ENCODE measurements at regions not wholly inside any gene's neighbourhood (a gene's known extent, or its start where the extent isn't known, plus 50 kb on each side); places are given as distances from the start of the nearest gene placed in this dataset.

- intact Hi-C loops (cut with DNase I, micrococcal nuclease), result no loop called here
- no peak for TF ChIP-seq CTCF (IDR thresholded peaks at IDR 0.05)
- no peak for ATAC-seq
Measured at GRCh38 chr16:75983296-75983695, 257.0 kb upstream of the CPHXL start.

DNA sequence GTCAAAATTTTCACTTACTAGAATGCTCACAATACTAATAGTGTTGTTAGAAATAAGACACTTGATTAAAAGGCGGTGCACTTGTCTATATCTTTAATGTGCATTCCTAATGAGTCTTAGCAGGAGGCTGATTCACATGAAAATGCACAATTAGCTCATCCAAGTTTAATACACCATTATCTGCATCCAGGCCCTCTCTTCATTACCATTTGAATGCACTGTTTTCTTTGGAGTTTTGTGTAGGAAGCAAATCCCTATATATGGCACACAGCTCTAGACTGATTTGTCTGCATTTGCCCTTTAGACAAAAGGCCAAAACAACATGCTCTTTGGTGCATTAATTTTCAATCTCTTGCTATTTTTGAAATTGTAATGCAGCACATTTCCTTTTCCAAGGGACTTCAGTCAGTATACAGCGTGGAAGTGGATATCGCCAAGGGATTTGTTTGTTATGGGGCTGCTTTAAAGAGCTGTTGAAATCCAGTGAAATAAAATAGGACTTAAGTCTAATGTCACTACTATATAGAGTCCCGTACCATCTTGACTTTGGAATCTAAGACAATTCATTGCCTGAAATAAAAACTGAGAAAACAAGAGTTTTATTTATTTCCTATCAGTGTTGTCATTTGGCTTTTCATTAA is 257.6 kb upstream of the CPHXL start:
- DNase-seq, result no peak
- Histone ChIP-seq H3K9me3 (no peaks in the 10 kb centered on the region), H3K36me3 (ENCODE audit: low read depth) (no peaks in the 10 kb centered on the region), H3K4me1 (ENCODE audit: low read depth) (no peaks in the 10 kb centered on the region), H3K4me3 (no peak overlapping the region)
- TF ChIP-seq CTCF (IDR thresholded peaks at IDR 0.05), result no peak
- ATAC-seq, result no peak
- intact Hi-C loops (cut with DNase I, micrococcal nuclease), result no loop called here

More at GRCh38 chr16:75983296-75983695, 257.0 kb upstream of the CPHXL start:
- H3K9me3 ChIP-seq, result no peaks in the 10 kb centered on the region
- H3K4me3 ChIP-seq, result no peak overlapping the region
- DNase-seq, result no peak
- no peaks in the 10 kb centered on the region for H3K36me3 ChIP-seq (ENCODE audit: low read depth)
- no peaks in the 10 kb centered on the region for H3K4me1 ChIP-seq (ENCODE audit: low read depth)

DNA sequence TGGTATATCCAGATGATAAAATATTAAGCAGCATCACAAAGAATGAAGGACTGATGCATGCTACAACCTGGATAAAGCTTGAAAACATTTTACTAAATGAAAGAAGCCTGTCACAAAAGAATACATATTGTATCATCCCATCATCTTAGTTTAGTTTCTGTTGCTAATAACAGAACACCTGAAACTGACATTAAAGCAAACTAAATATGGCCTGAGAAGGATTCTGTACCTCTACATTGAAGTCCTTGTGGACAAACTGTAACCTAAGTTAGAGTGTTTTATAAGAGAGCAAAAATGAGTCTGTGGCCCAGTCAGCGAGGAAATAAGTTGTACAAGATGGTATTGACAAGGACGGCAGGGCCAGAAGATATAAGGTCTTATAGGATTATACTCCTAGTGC is 261.0 kb upstream of the CPHXL start:
- no peak for TF ChIP-seq CTCF (IDR thresholded peaks at IDR 0.05)
- Histone ChIP-seq H3K4me3 (no peak overlapping the region), H3K9me3 (no peaks in the 10 kb centered on the region), H3K36me3 (ENCODE audit: low read depth) (no peaks in the 10 kb centered on the region), H3K4me1 (ENCODE audit: low read depth) (no peaks in the 10 kb centered on the region)
- intact Hi-C loops (cut with DNase I, micrococcal nuclease), result no loop called here
- no peak for ATAC-seq
- no peak for DNase-seq

DNA sequence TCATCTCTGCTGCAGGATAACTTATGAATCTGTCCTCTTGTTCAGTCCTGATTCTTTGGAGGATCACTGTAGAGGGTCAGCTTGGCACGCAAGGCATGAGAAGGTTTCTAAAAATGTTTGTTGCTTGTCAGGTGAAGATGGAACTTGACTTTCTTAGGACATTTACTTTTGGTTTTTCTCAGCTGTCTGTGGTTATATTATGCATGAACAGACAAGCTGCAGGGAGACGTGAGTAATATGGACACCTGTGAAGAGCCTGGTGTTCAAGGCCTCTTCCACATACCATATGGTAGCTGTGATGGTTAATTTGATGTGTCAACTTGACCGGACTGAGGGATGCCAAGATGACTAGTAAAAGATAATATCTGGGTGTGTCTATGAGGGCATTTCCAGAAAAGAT is 270.2 kb upstream of the CPHXL start:
- no peak for DNase-seq
- no peak for TF ChIP-seq CTCF (IDR thresholded peaks at IDR 0.05)
- H3K4me3 ChIP-seq, result no peak overlapping the region
- no peak for ATAC-seq
- H3K4me1 ChIP-seq (ENCODE audit: low read depth), result no peaks in the 10 kb centered on the region
- H3K9me3 ChIP-seq, result no peaks in the 10 kb centered on the region
- H3K36me3 ChIP-seq (ENCODE audit: low read depth), result no peaks in the 10 kb centered on the region
- intact Hi-C loops (cut with DNase I, micrococcal nuclease), result no loop called here

DNA sequence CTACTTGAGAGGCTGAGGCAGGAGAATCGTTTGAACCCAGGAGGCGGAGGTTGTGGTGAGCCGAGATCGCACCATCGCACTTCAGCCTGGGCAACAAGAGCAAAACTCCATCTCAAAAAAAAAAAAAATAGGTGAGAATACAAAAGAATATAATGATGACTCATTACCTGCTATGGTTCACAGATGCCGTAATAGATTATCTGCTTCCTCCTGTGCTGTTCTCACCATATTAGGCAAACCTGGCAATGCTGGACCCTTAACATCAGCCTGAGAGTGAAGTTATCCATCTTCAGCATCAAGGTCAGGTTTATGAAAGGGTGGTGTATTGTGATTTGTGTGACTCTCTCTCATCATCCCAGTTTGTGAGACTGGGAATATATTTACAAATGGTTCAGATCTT is 271.3 kb upstream of the CPHXL start:
- H3K4me1 ChIP-seq (ENCODE audit: low read depth), result no peaks in the 10 kb centered on the region
- DNase-seq, result no peak
- no peak overlapping the region for H3K4me3 ChIP-seq
- TF ChIP-seq CTCF (IDR thresholded peaks at IDR 0.05), result no peak
- no peak for ATAC-seq
- H3K36me3 ChIP-seq (ENCODE audit: low read depth), result no peaks in the 10 kb centered on the region
- intact Hi-C loops (cut with DNase I, micrococcal nuclease), result no loop called here
- H3K9me3 ChIP-seq, result no peaks in the 10 kb centered on the region

DNA sequence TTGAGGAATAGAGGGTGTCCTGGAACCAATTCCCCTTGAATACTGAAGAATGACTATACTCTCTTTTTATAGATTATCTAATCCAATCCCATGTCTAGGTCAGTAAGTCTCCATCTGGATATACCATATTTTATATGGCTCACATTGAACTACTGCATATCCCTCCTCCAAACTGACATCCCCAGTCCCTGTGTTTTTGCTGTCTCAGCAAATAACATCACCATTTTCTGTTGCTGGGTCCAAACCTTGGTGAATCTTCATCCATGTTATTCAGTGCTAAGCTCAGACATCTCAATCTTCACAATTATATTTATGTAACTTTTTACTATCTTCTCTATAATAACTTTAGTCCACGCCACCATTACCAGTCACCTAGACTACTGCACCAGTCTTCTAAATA is 269.6 kb upstream of the CNTNAP4 start:
- TF ChIP-seq CTCF (IDR thresholded peaks at IDR 0.05), result no peak
- intact Hi-C loops (cut with DNase I, micrococcal nuclease), result no loop called here

More for the DNA sequence above, 269.6 kb upstream of the CNTNAP4 start:
- Histone ChIP-seq H3K4me3 (no peak overlapping the region), H3K9me3 (no peaks in the 10 kb centered on the region), H3K4me1 (ENCODE audit: low read depth) (no peaks in the 10 kb centered on the region), H3K36me3 (ENCODE audit: low read depth) (no peaks in the 10 kb centered on the region)
- ATAC-seq (no peak), DNase-seq (no peak)
